Suprapubic skin (tissue), 4 donors: ENCODE measurements at regions not wholly inside any gene's neighbourhood (a gene's known extent, or its start where the extent isn't known, plus 50 kb on each side); places are given as distances from the start of the nearest gene placed in this dataset.

Experiments
- DNase-seq, 2 donors: peaks; one replicate each; pipeline ENCODE4 v3.0.0-alpha.2; 2019; ENCODE audit warnings: low spot score in 2 of 2
- H3K27ac ChIP-seq: fragments of 200-600 bp; sonication (generic); one replicate; pipeline ENCODE4 v1.5.1; 2019
- H3K27me3 ChIP-seq: fragments of 200-600 bp; sonication (generic); one replicate; pipeline ENCODE4 v1.5.1; 2019
- H3K36me3 ChIP-seq: fragments of 200-600 bp; sonication (generic); one replicate; pipeline ENCODE4 v1.5.1; 2019
- H3K4me1 ChIP-seq: fragments of 200-600 bp; sonication (generic); one replicate; pipeline ENCODE4 v1.5.1; 2019
- H3K4me3 ChIP-seq: fragments of 200-600 bp; sonication (generic); one replicate; pipeline ENCODE4 v1.5.1; 2019; ENCODE audit warnings: mild to moderate bottlenecking
- H3K9me3 ChIP-seq: fragments of 200-600 bp; sonication (generic); one replicate; pipeline ENCODE4 v1.5.1; 2019
- EP300 ChIP-seq: sonication (generic); formaldehyde crosslinking; IDR thresholded peaks from one replicate; pipeline ENCODE4 v1.6.1; 2017; ENCODE audit warnings: antibody characterized with exemption
- POLR2A ChIP-seq, 2 donors: fragments of 450-650 bp; IDR thresholded peaks; one replicate each; pipeline ENCODE4 v1.6.1; 2017; ENCODE audit warnings: antibody characterized with exemption in 2 of 2, mild to moderate bottlenecking in 2 of 2, moderate library complexity in 2 of 2
- POLR2AphosphoS5 ChIP-seq, 3 donors: sonication (generic); formaldehyde crosslinking; IDR thresholded peaks; one replicate each; pipeline ENCODE4 v1.6.1; 2017; ENCODE audit warnings: antibody characterized with exemption in 3 of 3
- WGBS: methylation state at CpG from one replicate; pipeline ENCODE4 v1.1.5; 2018; 5-methylcytosine and 5-hydroxymethylcytosine counted together
- TF ChIP-seq, protein P1 (sequence below), 2 donors: fragments of 200-600 bp in 1 of 2; fragments of 450-650 bp in 1 of 2; sonication (generic) in 1 of 2; IDR thresholded peaks; one replicate each; pipeline ENCODE4 v1.5.1; 2016 to 2019; ENCODE audit warnings: antibody characterized with exemption in 2 of 2, mild to moderate bottlenecking in 1 of 2, moderate library complexity in 1 of 2

DNA sequence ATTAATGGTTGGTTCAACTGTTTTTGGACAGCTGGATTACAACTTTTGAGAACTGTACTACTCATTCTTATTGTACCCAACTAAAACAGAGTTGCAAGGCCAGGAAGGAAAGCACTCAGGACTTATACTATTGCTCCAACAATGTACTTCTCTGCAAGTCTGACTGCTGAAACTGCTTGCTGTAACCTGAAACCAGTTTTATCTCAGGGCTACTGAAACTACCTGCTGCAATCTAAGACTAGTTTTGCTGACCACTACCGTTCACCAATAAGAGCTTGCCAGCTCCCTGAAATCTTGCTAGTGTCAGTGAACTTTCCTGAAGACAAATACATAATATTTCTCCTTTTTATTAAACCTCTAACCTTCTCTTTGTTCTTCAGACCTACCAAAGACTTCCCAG is 157.3 kb downstream of the CDCA7 start:
- TF ChIP-seq, protein P1, sequence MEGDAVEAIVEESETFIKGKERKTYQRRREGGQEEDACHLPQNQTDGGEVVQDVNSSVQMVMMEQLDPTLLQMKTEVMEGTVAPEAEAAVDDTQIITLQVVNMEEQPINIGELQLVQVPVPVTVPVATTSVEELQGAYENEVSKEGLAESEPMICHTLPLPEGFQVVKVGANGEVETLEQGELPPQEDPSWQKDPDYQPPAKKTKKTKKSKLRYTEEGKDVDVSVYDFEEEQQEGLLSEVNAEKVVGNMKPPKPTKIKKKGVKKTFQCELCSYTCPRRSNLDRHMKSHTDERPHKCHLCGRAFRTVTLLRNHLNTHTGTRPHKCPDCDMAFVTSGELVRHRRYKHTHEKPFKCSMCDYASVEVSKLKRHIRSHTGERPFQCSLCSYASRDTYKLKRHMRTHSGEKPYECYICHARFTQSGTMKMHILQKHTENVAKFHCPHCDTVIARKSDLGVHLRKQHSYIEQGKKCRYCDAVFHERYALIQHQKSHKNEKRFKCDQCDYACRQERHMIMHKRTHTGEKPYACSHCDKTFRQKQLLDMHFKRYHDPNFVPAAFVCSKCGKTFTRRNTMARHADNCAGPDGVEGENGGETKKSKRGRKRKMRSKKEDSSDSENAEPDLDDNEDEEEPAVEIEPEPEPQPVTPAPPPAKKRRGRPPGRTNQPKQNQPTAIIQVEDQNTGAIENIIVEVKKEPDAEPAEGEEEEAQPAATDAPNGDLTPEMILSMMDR (IDR thresholded peaks at IDR 0.05) = no peak
- TF ChIP-seq POLR2AphosphoS5 (IDR thresholded peaks at IDR 0.05) = no peak
- no peak for TF ChIP-seq EP300
- TF ChIP-seq POLR2A (IDR thresholded peaks at IDR 0.05) = no peak
- H3K9me3 ChIP-seq = no peaks in the 10 kb centered on the region

DNA sequence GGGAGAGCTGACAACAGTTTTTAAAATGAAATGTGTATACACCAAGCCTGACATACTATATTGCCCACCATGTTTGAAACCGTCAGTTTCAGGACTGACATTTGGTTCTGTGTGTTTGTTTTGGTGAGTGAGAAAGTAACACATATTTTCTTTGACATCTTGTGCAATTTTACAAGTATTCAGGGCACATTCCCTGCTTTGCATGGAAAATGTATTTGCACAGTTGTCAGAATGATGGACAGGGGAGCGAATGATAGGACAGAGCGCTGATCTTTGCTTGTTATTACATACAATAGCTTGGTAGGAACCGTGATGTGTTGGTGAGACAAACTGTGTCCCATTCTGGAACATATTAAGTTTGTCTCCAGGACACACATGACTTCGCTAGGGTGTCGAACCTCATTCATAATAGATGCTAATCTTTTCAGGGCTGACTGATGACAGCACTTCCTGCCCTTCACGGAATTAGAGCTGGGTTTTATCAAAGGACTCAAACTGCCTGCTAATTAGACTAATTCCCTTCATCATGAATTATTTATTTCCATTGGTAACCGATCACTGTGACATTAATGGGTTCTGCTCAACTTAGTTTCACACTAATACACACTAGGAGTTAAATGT is 158.5 kb downstream of the CDCA7 start:
- Histone ChIP-seq H3K27ac (no peak overlapping the region), H3K36me3 (no peaks in the 10 kb centered on the region), H3K27me3 (no peaks in the 10 kb centered on the region), H3K4me3 (no peak overlapping the region), H3K4me1 (no peaks in the 10 kb centered on the region), H3K9me3 (peaks cover 2% of the 10 kb centered on the region)
- no peak for TF ChIP-seq POLR2A (IDR thresholded peaks at IDR 0.05)
- TF ChIP-seq, protein P1 (IDR thresholded peaks at IDR 0.05) = no peak
- DNase-seq = no peak
- whole genome bisulfite sequencing = 67% methylated on average over 8 of the region's 8 CpGs

More for the DNA sequence above, 157.3 kb downstream of the CDCA7 start:
- H3K27me3 ChIP-seq = no peaks in the 10 kb centered on the region
- no peaks in the 10 kb centered on the region for H3K4me1 ChIP-seq
- 81% methylated on average over 1 of the region's 1 CpG for WGBS
- no peaks in the 10 kb centered on the region for H3K36me3 ChIP-seq
- no peak for DNase-seq
- no peak overlapping the region for H3K4me3 ChIP-seq
- no peak overlapping the region for H3K27ac ChIP-seq

- Histone ChIP-seq H3K4me3 (no peak overlapping the region), H3K9me3 (peaks cover 3% of the 10 kb centered on the region), H3K4me1 (peaks cover 5% of the 10 kb centered on the region), H3K36me3 (no peaks in the 10 kb centered on the region), H3K27me3 (no peaks in the 10 kb centered on the region), H3K27ac (no peak overlapping the region)
- no peak for TF ChIP-seq EP300
- no peak for TF ChIP-seq POLR2A (IDR thresholded peaks at IDR 0.05)
- TF ChIP-seq, protein P1 (IDR thresholded peaks at IDR 0.05) = no peak
- no peak for TF ChIP-seq POLR2AphosphoS5 (IDR thresholded peaks at IDR 0.05)
- no peak for DNase-seq
- WGBS = 82% methylated on average over 2 of the region's 2 CpGs
These were observed 166.2 kb downstream of the CDCA7 start for GRCh38 chr2:173520918-173521317.

GRCh38 chr2:173521450-173522192 is 166.9 kb downstream of the CDCA7 start:
- Histone ChIP-seq H3K27ac (no peak overlapping the region), H3K36me3 (no peaks in the 10 kb centered on the region), H3K4me3 (no peak overlapping the region), H3K27me3 (no peaks in the 10 kb centered on the region), H3K4me1 (peaks cover 5% of the 10 kb centered on the region), H3K9me3 (peaks cover 3% of the 10 kb centered on the region)
- WGBS = 74% methylated on average over 4 of the region's 4 CpGs
- DNase-seq = no peak
- TF ChIP-seq, protein P1 (IDR thresholded peaks at IDR 0.05) = no peak
- TF ChIP-seq EP300 = no peak
- no peak for TF ChIP-seq POLR2A (IDR thresholded peaks at IDR 0.05)
- TF ChIP-seq POLR2AphosphoS5 (IDR thresholded peaks at IDR 0.05) = no peak

- Histone ChIP-seq H3K4me1 (peaks cover 5% of the 10 kb centered on the region), H3K36me3 (no peaks in the 10 kb centered on the region), H3K9me3 (no peaks in the 10 kb centered on the region), H3K27ac (no peak overlapping the region), H3K4me3 (no peak overlapping the region), H3K27me3 (no peaks in the 10 kb centered on the region)
- 27% methylated on average over 4 of the region's 4 CpGs for WGBS
- no peak for DNase-seq
- TF ChIP-seq, protein P1 (IDR thresholded peaks at IDR 0.05) = no peak
- no peak for TF ChIP-seq POLR2A (IDR thresholded peaks at IDR 0.05)
- TF ChIP-seq EP300 = no peak
- TF ChIP-seq POLR2AphosphoS5 (IDR thresholded peaks at IDR 0.05) = no peak
These were observed 168.8 kb downstream of the CDCA7 start for GRCh38 chr2:173523497-173523896.
